ENCODE measurements at regions not wholly inside any gene's neighbourhood (a gene's known extent, or its start where the extent isn't known, plus 50 kb on each side); places are given as distances from the start of the nearest gene placed in this dataset.

DNA sequence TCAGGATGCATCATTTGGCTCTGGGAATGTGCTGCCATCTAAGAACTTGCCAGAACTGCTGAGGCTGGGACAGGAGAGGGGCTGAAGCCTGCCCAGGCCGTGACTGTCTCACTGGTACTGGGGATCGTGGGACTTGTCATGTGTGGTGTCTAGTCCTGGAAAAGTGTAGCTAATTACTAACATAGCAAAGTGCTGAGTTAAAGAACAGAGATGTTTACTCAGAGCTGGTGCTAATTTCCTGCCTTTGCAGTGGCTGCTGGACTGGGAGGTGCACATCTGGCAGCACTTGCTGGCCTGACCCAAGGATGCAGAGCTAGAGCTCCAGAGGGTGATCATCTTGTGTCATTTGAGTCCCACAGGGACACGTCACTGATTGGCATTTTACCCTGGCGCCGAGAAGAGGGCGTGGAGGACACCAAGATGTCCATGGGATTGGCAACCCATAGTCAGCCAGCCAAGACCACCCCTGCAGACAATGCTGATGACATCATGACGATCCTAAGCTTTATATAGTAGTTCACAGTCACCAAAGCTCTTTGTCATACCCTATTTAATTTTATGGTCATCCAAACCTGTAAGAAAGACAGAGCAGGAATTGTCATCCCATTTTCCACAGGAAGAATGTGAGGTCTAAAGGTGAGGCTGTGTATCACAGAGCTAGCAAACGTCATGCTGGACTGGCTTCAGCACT, 110.1 kb upstream of the SLC44A3 start:
- DNase-seq (ENCODE audit: low read depth) = no peak
- TF ChIP-seq, protein P1, sequence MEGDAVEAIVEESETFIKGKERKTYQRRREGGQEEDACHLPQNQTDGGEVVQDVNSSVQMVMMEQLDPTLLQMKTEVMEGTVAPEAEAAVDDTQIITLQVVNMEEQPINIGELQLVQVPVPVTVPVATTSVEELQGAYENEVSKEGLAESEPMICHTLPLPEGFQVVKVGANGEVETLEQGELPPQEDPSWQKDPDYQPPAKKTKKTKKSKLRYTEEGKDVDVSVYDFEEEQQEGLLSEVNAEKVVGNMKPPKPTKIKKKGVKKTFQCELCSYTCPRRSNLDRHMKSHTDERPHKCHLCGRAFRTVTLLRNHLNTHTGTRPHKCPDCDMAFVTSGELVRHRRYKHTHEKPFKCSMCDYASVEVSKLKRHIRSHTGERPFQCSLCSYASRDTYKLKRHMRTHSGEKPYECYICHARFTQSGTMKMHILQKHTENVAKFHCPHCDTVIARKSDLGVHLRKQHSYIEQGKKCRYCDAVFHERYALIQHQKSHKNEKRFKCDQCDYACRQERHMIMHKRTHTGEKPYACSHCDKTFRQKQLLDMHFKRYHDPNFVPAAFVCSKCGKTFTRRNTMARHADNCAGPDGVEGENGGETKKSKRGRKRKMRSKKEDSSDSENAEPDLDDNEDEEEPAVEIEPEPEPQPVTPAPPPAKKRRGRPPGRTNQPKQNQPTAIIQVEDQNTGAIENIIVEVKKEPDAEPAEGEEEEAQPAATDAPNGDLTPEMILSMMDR (IDR thresholded peaks at IDR 0.05; ENCODE audit: insufficient read depth, low read depth, low read length, missing control alignments) = no peak
- H3K4me3 ChIP-seq (ENCODE audit: low read depth, low read length) = no peak overlapping the region

GRCh38 chr1:94708811-94709210, 111.3 kb upstream of the SLC44A3 start:
- H3K4me3 ChIP-seq (ENCODE audit: low read depth, low read length) = no peak overlapping the region
- no peak for DNase-seq (ENCODE audit: low read depth)
- TF ChIP-seq, protein P1 (IDR thresholded peaks at IDR 0.05; ENCODE audit: insufficient read depth, low read depth, low read length, missing control alignments) = no peak

GRCh38 chr1:94708299-94708685, 111.9 kb upstream of the SLC44A3 start:
- TF ChIP-seq, protein P1 (IDR thresholded peaks at IDR 0.05; ENCODE audit: insufficient read depth, low read depth, low read length, missing control alignments) = no peak
- no peak overlapping the region for H3K4me3 ChIP-seq (ENCODE audit: low read depth, low read length)
- no peak for DNase-seq (ENCODE audit: low read depth)

- no peak for DNase-seq (ENCODE audit: low read depth)
Observed at GRCh38 chr1:94707321-94708298, 112.5 kb upstream of the SLC44A3 start.

DNA sequence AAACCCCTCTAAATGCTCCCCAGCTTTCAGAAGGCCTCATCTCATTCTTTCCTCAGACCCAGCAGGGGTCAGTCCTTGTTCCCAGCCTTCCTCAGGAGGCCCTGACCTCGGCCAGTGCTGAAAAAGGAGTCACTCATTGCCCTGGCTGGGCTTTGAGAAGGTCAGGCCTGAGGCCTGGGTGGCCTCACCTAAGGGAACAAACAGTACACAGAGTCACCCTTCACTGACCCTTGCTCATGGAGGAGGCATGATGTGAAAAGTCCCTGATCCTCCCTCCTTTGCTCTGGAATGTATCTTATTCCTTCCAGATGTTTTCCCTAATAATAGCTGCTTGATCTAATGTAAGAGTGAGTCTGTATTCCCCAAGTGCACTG, 117.7 kb upstream of the SLC44A3 start:
- no peak overlapping the region for H3K4me3 ChIP-seq (ENCODE audit: low read depth, low read length)
- no peak for DNase-seq (ENCODE audit: low read depth)
- TF ChIP-seq, protein P1 (IDR thresholded peaks at IDR 0.05; ENCODE audit: insufficient read depth, low read depth, low read length, missing control alignments) = no peak

More at GRCh38 chr1:94707321-94708298, 112.5 kb upstream of the SLC44A3 start:
- H3K4me3 ChIP-seq (ENCODE audit: low read depth, low read length) = no peak overlapping the region
- TF ChIP-seq, protein P1 (IDR thresholded peaks at IDR 0.05; ENCODE audit: insufficient read depth, low read depth, low read length, missing control alignments) = no peak

DNA sequence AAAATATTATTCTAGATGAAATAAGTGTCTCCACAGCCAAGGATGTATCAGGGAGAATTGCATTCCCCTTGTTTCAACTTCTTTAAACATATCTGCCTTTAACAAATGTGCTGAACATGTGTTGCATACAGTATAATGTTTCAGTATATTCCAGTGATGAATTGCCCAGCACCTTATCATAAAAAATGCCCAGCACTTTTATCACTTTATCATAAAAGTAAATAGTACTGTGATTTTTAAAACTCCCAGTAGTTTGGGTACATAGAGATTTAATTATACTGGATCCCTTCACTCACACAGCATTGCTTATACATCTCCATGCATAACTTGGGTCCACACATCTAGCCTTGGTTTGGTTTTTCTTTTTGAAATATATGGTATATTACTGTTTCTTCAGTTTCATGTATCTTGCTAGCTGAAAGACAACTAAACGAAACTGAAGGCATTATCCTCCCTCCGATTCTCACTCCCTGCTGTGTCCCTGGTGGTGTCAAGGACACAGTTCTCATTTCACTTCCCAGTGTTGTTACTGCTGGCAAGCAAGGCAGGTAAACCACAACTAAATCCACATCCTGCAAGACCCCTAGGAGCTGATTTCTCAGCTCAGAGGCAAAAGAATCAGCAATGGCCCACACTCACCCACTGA, 118.2 kb upstream of the SLC44A3 start:
- peak; percentile 28 for DNase-seq (ENCODE audit: low read depth)
- no peak overlapping the region for H3K4me3 ChIP-seq (ENCODE audit: low read depth, low read length)
- TF ChIP-seq, protein P1 (IDR thresholded peaks at IDR 0.05; ENCODE audit: insufficient read depth, low read depth, low read length, missing control alignments) = no peak
